OCI-LY7 (cell line): ENCODE measurements at regions not wholly inside any gene's neighbourhood (a gene's known extent, or its start where the extent isn't known, plus 50 kb on each side); places are given as distances from the start of the nearest gene placed in this dataset.

Experiments
- EZH2phosphoT487 ChIP-seq: fragments of 200-600 bp; sonication (generic); IDR thresholded peaks from 2 replicates; pipeline ENCODE4 v1.6.1; 2018; ENCODE audit warnings: low read depth, borderline replicate concordance, mild to moderate bottlenecking, mixed run types, antibody characterized with exemption, low read length, moderate library complexity, mixed read lengths
- TF ChIP-seq, protein P1 (sequence below): fragments of 200-600 bp; sonication (generic); conservative IDR thresholded peaks from 2 replicates; pipeline ENCODE4 v1.5.1; 2014; ENCODE audit warnings: mild to moderate bottlenecking, antibody characterized with exemption, low read length, moderate library complexity, mixed read lengths

DNA sequence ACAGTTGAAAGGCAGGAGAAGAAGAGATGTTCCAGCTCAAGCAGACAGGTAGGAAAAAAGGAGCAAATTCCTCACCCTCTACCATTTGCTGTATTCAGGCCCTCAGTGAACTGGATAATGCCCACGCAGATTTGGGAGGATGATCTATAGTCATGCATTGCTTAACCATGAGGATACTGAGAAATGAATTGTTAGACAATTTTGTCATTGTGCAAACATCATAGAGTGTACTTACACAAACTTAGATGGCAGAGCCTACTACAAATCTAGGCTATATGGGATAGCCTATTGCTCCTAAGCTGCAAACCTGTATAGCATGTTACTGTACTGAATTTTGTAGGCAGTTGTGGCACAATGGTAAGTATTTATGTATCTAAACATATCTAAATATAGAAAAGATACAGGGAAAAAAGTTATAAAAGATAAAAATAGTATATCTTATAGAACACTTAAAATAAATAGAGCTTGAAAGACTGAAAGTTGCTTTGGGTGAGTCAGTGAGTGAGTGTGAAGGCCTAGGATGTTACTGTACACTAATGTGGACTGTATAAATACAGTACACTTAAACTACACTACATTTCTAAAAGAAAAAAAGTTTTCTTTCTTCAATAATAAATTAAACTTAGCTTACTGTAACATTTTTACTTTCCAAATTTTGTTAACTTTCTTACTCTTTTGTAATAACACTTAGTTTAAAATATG is 672.3 kb downstream of the UTRN start:
- TF ChIP-seq, protein P1, sequence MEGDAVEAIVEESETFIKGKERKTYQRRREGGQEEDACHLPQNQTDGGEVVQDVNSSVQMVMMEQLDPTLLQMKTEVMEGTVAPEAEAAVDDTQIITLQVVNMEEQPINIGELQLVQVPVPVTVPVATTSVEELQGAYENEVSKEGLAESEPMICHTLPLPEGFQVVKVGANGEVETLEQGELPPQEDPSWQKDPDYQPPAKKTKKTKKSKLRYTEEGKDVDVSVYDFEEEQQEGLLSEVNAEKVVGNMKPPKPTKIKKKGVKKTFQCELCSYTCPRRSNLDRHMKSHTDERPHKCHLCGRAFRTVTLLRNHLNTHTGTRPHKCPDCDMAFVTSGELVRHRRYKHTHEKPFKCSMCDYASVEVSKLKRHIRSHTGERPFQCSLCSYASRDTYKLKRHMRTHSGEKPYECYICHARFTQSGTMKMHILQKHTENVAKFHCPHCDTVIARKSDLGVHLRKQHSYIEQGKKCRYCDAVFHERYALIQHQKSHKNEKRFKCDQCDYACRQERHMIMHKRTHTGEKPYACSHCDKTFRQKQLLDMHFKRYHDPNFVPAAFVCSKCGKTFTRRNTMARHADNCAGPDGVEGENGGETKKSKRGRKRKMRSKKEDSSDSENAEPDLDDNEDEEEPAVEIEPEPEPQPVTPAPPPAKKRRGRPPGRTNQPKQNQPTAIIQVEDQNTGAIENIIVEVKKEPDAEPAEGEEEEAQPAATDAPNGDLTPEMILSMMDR: no peak
- no peak for TF ChIP-seq EZH2phosphoT487
